Glomerular visceral epithelial cell (primary cell): ENCODE measurements at regions not wholly inside any gene's neighbourhood (a gene's known extent, or its start where the extent isn't known, plus 50 kb on each side); places are given as distances from the start of the nearest gene placed in this dataset.
"Not testable (repeated sequence)": the region's sequence is repeated elsewhere in the genome, so short reads cannot be mapped to it uniquely, and the experiment has no call there.

Source experiments
- DNase-seq: peaks from one replicate; pipeline ENCODE4 v3.0.0-alpha.2; 2016; ENCODE audit errors: extremely low spot score

DNA sequence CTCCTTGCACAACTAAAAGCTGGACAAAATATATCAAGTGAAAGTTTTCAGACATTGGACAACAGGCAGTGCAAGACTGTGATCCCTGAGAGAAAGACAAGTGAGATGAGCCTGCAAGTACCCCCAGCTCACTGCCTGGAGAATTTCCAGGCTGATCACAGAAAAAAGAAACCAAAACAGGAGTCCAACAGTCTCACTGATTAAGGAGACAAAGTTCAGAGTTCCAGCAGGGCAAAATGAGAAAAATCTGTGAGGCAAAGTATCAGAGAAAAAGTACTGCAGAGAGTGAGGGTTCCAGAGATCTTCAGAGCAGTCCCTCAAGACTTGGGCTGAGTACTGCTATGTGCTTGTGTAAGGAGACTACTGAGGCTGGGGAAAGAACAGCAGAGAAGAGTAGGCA is 56.0 kb upstream of the PRSS3 start:
- DNase-seq: no peak

DNA sequence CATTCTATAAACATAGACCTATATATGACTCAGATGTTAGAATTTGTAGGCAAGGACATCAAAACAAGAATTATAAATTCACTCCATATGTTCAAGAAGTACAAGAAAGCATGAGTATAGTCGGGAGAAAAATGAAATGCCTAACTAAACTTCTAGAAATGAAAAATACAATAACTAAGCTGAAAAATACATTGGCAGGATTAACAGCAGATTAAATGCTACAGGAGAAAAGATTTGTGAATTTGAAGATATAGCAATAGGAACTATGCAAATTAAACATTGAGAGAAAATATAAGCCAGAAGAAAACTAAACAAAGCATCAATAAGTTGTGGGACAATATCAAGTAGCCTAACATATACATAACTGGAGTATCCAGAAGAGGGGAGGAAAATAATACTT is 55.3 kb upstream of the PRSS3 start:
- DNase-seq: no peak

GRCh38 chr9:33740958-33741357 is 54.4 kb upstream of the PRSS3 start:
- DNase-seq: not testable (repeated sequence)

DNA sequence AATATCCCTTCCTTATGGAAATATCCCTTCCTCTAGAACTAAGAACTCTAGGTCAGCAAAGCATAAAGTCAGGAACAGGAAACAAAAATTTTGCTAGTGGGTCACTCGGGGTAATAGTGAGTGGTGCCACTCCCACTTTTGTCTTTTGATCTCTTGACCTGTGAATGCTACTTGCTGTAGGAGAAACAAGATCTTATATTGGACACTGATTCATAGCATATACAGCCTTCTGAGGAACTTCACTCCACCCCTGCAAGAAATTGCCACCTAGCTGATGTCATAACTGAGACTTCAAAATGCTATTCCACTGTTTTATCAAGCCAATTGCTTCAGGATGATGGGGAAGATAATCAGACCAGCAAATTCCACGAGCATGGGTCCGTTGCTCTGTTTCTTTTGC is 53.3 kb upstream of the PRSS3 start:
- no peak for DNase-seq

DNA sequence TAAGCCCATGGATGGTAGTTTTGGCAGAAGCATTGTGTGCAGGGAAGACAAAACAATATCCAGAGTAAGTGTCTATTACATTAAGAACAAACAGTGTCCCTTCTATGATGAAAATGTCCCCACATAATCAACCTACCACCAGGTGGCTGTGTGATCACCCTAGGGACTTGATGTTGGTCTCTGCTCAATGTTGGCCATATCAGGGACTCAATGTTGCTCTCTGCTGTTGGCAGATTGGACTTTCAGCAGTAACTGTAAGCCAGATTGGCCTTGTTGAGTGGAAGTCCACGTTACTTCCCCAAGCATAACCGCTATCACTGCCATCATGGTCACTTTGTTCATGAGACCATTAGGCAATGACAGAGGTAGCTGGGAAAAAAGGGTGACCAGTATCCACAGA is 52.8 kb upstream of the PRSS3 start:
- DNase-seq: no peak
